HS-27A (cell line): ENCODE measurements at regions not wholly inside any gene's neighbourhood (a gene's known extent, or its start where the extent isn't known, plus 50 kb on each side); places are given as distances from the start of the nearest gene placed in this dataset.

ENCODE experiments used
- DNase-seq: peaks from one replicate; pipeline ENCODE4 v3.0.0-alpha.2; 2012; ENCODE audit warnings: low read depth, missing footprints

DNA sequence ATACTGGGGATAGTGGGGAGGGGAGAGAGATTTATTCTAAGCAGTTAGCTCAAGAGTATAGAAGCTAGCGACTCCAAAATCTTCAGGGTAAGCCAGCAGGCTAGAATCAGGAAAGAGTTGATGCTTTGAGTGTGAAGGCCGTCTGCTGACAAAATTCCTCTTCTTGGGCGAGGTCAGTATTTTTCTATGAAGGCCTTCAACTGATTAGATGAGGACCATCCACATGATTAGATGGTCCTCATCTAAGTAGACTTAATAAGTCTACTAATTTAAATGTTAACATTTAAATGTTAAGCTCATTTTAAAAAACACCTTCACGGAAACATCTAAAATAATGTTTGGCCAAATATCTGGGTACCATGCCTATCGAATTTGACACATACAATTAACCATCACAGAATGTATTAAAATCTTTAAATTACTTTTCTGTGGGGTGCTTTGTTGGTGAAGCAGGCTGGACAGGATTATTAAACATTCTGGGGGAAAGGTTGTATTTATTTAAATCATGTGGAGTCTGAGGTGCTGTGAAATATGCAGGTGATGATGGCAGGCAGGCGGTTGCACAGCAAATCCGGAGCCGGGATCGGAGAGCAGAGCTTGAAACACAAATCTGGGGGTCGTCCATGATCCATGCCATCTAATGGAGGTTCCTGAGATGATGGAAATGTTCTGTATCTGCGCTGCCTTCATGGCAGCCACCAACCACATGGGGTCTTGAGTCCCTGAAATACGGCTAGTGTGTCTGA lies 49.8 kb upstream of the ADORA2B start:
- DNase-seq: no peak
